ENCODE measurements at regions not wholly inside any gene's neighbourhood (a gene's known extent, or its start where the extent isn't known, plus 50 kb on each side); places are given as distances from the start of the nearest gene placed in this dataset.

DNA sequence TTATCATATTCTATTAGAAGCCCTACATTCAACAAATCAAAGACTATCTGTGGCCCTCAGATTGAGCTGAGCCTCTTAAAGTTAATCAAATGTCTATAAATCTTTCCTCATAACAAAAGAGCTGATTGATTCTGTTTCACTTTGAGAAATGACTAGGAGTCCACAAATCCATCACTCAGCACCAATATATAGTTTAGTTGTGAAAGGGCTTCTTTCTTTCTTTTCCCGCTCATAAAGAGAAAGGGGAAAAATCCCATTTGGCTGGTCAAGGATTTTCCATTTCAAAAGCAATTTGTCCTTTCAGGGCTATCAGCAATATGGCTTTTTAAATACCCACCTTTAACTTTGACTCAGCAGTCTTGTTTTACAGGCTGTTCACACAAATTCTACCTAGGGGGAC lies 408.5 kb upstream of the PCDH20 start:
- H3K4me3 ChIP-seq (ENCODE audit: low read length) = no peak overlapping the region
- no peaks in the 10 kb centered on the region for H3K9me3 ChIP-seq (ENCODE audit: control insufficient read depth, low read depth, low read length)
- WGBS (ENCODE audit: insufficient coverage, low lambda C conversion rate) = 100% methylated on average over 1 of the region's 1 CpG
- no peaks in the 10 kb centered on the region for H3K36me3 ChIP-seq (ENCODE audit: control insufficient read depth, insufficient read depth, low read length)
- H3K4me1 ChIP-seq (ENCODE audit: control insufficient read depth, insufficient read depth, low read length) = no peaks in the 10 kb centered on the region
- no peak for DNase-seq
- no peaks in the 10 kb centered on the region for H3K27me3 ChIP-seq (ENCODE audit: control insufficient read depth, insufficient read depth, low read length)
- no peak overlapping the region for H3K27ac ChIP-seq (ENCODE audit: low read length)

DNA sequence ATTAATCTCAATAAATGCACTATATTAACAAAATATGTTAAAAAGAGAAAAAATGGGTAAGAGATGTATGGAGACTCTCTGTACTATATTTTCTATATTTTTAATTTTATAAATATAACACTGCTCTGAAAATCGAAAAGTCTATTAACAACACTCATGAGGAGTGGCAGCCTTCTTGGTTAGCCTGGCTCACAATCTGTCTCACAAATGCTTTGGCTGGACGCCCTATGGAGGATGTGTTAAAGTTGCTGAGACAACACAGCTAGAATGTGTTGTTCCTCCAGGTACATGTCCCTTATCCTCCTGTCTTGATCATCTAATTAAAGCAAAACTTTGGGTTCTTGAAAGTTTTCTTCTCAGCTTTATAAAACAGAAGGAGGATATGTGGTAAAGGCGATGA lies 396.6 kb upstream of the PCDH20 start:
- no peak for DNase-seq
- no peak overlapping the region for H3K4me3 ChIP-seq (ENCODE audit: low read length)
- no peaks in the 10 kb centered on the region for H3K9me3 ChIP-seq (ENCODE audit: control insufficient read depth, low read depth, low read length)
- 100% methylated on average over 1 of the region's 3 CpGs for WGBS (ENCODE audit: insufficient coverage, low lambda C conversion rate)
- H3K36me3 ChIP-seq (ENCODE audit: control insufficient read depth, insufficient read depth, low read length) = no peaks in the 10 kb centered on the region
- H3K4me1 ChIP-seq (ENCODE audit: control insufficient read depth, insufficient read depth, low read length) = no peaks in the 10 kb centered on the region
- H3K27me3 ChIP-seq (ENCODE audit: control insufficient read depth, insufficient read depth, low read length) = no peaks in the 10 kb centered on the region
- no peak overlapping the region for H3K27ac ChIP-seq (ENCODE audit: low read length)

DNA sequence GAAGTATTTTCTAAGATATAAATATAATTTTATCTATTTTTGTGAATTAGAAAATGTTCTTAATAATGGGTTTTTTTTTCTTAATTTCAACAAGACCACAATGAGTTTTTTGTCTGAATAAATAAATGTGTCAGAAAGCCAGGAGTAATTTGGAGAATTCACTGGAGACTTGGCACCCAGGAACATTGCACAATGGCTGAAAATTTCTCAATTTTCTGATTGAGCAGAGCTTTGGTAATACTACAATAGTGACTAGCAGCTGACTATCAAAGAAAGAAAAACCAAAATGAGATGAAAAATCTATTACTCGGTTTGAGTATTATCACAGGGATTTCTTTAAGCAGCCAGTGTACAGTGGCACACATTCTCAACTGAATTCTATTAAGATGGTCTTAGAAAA lies 394.4 kb upstream of the PCDH20 start:
- Histone ChIP-seq H3K27me3 (ENCODE audit: control insufficient read depth, insufficient read depth, low read length) (no peaks in the 10 kb centered on the region), H3K9me3 (ENCODE audit: control insufficient read depth, low read depth, low read length) (no peaks in the 10 kb centered on the region), H3K27ac (ENCODE audit: low read length) (no peak overlapping the region), H3K4me1 (ENCODE audit: control insufficient read depth, insufficient read depth, low read length) (no peaks in the 10 kb centered on the region), H3K36me3 (ENCODE audit: control insufficient read depth, insufficient read depth, low read length) (no peaks in the 10 kb centered on the region), H3K4me3 (ENCODE audit: low read length) (no peak overlapping the region)
- no CpG with 5 or more reads among the region's 1 CpG for WGBS (ENCODE audit: insufficient coverage, low lambda C conversion rate)
- DNase-seq = no peak

DNA sequence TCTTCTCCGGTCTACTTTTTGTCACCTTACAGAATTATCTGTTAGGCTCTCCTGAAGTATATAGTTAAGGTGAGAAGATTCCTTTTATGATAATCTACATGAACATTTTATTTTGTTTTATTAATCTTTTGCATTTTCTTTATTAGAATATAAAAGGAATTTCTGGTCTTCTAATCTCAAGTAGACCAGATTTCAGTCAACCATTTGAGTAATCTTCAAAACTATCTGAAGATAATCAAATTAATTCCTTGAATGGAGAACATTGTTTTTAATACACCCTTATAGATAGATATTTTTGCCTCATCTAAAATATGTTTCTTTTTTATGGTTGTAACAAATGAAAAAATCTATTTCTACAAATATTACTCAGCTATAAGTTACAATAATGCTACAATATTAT lies 381.7 kb upstream of the PCDH20 start:
- no peak overlapping the region for H3K4me3 ChIP-seq (ENCODE audit: low read length)
- DNase-seq = no peak
- no peaks in the 10 kb centered on the region for H3K4me1 ChIP-seq (ENCODE audit: control insufficient read depth, insufficient read depth, low read length)
- H3K27me3 ChIP-seq (ENCODE audit: control insufficient read depth, insufficient read depth, low read length) = no peaks in the 10 kb centered on the region
- H3K9me3 ChIP-seq (ENCODE audit: control insufficient read depth, low read depth, low read length) = no peaks in the 10 kb centered on the region
- H3K36me3 ChIP-seq (ENCODE audit: control insufficient read depth, insufficient read depth, low read length) = no peaks in the 10 kb centered on the region
- no peak overlapping the region for H3K27ac ChIP-seq (ENCODE audit: low read length)
- WGBS (ENCODE audit: insufficient coverage, low lambda C conversion rate) = 80% methylated on average over 1 of the region's 1 CpG

DNA sequence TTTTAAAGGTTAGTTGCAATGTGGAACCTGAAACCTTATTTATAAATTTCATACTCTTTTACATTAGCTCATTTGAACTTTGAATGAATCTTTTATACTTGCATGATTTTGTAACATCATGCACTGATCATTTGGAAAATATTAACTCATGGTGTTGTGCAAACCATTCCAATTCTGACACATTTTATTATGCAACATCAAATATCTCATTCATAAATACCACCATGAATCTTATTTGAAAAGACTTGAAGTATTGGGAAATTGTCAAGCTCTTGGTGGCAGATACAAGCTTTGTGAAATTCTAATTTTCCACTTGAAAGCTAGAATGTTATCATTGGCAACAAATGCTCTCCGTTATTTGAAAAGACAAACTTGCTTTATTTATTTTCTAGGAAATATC lies 379.9 kb upstream of the PCDH20 start:
- H3K9me3 ChIP-seq (ENCODE audit: control insufficient read depth, low read depth, low read length) = no peaks in the 10 kb centered on the region
- no peaks in the 10 kb centered on the region for H3K27me3 ChIP-seq (ENCODE audit: control insufficient read depth, insufficient read depth, low read length)
- DNase-seq = peak; percentile 12 to 53
- no peak overlapping the region for H3K27ac ChIP-seq (ENCODE audit: low read length)
- 75% methylated on average over 1 of the region's 1 CpG for WGBS (ENCODE audit: insufficient coverage, low lambda C conversion rate)
- H3K4me1 ChIP-seq (ENCODE audit: control insufficient read depth, insufficient read depth, low read length) = no peaks in the 10 kb centered on the region
- no peaks in the 10 kb centered on the region for H3K36me3 ChIP-seq (ENCODE audit: control insufficient read depth, insufficient read depth, low read length)
- no peak overlapping the region for H3K4me3 ChIP-seq (ENCODE audit: low read length)

DNA sequence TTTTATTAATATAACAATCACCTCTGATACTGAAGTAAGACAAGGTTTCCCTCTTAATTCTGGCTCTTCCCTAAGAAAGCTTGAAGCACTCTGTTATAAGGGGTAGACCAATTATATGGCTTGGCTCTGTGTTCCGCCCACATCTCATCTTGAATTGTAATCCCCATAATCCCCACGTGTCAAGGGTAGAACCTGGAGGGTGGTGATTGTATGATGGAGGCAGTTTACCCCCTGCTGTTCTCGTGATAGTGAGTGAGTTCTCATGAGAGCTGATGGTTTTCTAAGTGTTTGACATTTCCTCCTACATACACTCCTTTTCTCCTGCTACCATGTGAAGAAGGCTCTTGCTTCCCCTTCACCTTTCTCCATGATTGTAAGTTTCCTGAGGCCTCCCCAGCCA lies 363.8 kb upstream of the PCDH20 start:
- Histone ChIP-seq H3K4me3 (ENCODE audit: low read length) (no peak overlapping the region), H3K27me3 (ENCODE audit: control insufficient read depth, insufficient read depth, low read length) (no peaks in the 10 kb centered on the region), H3K36me3 (ENCODE audit: control insufficient read depth, insufficient read depth, low read length) (no peaks in the 10 kb centered on the region), H3K4me1 (ENCODE audit: control insufficient read depth, insufficient read depth, low read length) (peaks cover 4% of the 10 kb centered on the region), H3K9me3 (ENCODE audit: control insufficient read depth, low read depth, low read length) (no peaks in the 10 kb centered on the region), H3K27ac (ENCODE audit: low read length) (no peak overlapping the region)
- no peak for DNase-seq
- WGBS (ENCODE audit: insufficient coverage, low lambda C conversion rate) = no CpG with 5 or more reads among the region's 3 CpGs

DNA sequence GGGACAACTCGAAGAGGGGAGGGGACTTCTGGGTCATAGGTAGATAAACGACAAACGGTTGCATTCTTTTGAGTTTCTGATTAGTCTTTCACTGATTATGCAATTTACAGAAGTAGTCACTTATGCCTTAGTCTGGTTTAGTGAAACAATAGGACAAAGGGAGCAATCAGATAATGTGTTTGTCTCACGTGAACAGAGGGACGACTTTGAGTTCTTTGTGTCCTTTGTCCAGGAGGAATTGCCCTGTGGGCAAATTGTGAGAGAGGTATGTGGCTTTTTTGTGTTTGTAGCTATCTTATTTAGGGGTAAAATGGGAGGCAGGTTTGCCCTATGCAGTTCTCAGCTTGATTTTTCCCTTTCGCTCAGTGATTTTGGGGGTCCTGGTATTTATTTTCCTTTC lies 362.9 kb upstream of the PCDH20 start:
- peaks cover 8% of the 10 kb centered on the region for H3K4me1 ChIP-seq (ENCODE audit: control insufficient read depth, insufficient read depth, low read length)
- WGBS (ENCODE audit: insufficient coverage, low lambda C conversion rate) = 100% methylated on average over 1 of the region's 6 CpGs
- DNase-seq = no peak
- H3K4me3 ChIP-seq (ENCODE audit: low read length) = no peak overlapping the region
- no peak overlapping the region for H3K27ac ChIP-seq (ENCODE audit: low read length)
- H3K9me3 ChIP-seq (ENCODE audit: control insufficient read depth, low read depth, low read length) = no peaks in the 10 kb centered on the region
- H3K27me3 ChIP-seq (ENCODE audit: control insufficient read depth, insufficient read depth, low read length) = no peaks in the 10 kb centered on the region
- no peaks in the 10 kb centered on the region for H3K36me3 ChIP-seq (ENCODE audit: control insufficient read depth, insufficient read depth, low read length)

DNA sequence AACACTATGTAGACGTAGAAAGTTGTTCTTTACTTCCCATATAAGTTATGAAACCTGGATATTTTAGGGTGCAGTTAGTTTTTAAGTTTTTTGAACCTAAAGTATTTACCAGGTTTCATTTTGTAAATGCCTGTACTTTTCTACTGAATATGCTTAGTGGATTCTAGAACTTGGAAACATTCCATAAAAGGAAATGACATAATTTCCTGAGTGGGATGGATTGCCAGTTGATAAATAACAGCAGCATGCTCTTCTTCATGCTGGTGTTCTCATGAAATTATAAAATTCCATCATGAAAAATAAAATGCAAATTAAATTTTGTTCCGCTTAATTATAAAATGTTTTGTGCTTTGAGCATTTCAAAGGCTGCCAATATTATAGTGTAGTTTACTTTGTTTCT lies 362.2 kb upstream of the PCDH20 start:
- Histone ChIP-seq H3K27ac (ENCODE audit: low read length) (no peak overlapping the region), H3K27me3 (ENCODE audit: control insufficient read depth, insufficient read depth, low read length) (no peaks in the 10 kb centered on the region), H3K9me3 (ENCODE audit: control insufficient read depth, low read depth, low read length) (no peaks in the 10 kb centered on the region), H3K36me3 (ENCODE audit: control insufficient read depth, insufficient read depth, low read length) (no peaks in the 10 kb centered on the region), H3K4me3 (ENCODE audit: low read length) (no peak overlapping the region), H3K4me1 (ENCODE audit: control insufficient read depth, insufficient read depth, low read length) (peaks cover 7% of the 10 kb centered on the region)
- DNase-seq = no peak
- 100% methylated on average over 2 of the region's 2 CpGs for WGBS (ENCODE audit: insufficient coverage, low lambda C conversion rate)

DNA sequence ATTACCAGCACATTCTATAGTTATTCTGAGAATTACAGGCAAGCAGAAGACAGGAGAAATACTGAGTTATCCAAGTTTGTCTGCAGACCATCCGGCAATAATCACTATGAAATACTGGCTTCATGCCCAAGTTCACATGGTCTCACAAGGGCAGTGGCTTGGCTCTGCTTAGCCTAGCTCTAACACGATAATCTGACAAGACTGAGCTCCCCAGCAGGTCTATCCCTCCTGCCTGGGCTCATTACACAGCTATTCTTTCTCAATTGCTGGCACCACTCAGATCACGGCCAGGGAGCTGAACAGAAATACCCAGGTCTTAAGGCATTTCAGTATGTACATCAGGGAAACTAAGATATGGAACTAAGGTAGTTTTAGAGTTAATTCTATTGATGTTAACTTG lies 361.6 kb upstream of the PCDH20 start:
- peaks cover 5% of the 10 kb centered on the region for H3K4me1 ChIP-seq (ENCODE audit: control insufficient read depth, insufficient read depth, low read length)
- DNase-seq = peak; percentile 1 to 8
- no CpG with 5 or more reads among the region's 3 CpGs for WGBS (ENCODE audit: insufficient coverage, low lambda C conversion rate)

DNA sequence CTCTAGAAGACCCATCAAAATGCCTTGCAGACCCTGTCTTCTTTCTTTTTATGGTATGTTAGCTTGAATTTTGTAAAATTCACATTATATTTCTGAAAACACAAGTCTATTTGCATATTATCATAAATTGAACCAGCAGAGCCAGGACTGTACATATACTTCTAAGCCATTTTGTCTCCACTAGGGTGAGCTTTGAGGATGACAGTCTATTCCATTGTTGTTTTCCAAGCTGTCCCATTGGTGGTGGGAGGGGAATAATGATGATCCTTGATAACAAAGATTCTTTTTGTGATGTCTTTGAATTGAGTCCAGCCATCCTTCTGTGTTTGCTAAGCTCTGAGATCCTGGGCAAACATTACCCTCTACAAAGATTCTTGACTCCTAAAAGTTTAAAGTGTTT lies 359.3 kb upstream of the PCDH20 start:
- H3K4me3 ChIP-seq (ENCODE audit: low read length) = no peak overlapping the region
- no peaks in the 10 kb centered on the region for H3K27me3 ChIP-seq (ENCODE audit: control insufficient read depth, insufficient read depth, low read length)
- H3K4me1 ChIP-seq (ENCODE audit: control insufficient read depth, insufficient read depth, low read length) = peaks cover 5% of the 10 kb centered on the region
- no peak overlapping the region for H3K27ac ChIP-seq (ENCODE audit: low read length)
- no peaks in the 10 kb centered on the region for H3K9me3 ChIP-seq (ENCODE audit: control insufficient read depth, low read depth, low read length)
- H3K36me3 ChIP-seq (ENCODE audit: control insufficient read depth, insufficient read depth, low read length) = no peaks in the 10 kb centered on the region
- no peak for DNase-seq

More for the DNA sequence above, 361.6 kb upstream of the PCDH20 start:
- no peaks in the 10 kb centered on the region for H3K27me3 ChIP-seq (ENCODE audit: control insufficient read depth, insufficient read depth, low read length)
- H3K36me3 ChIP-seq (ENCODE audit: control insufficient read depth, insufficient read depth, low read length) = no peaks in the 10 kb centered on the region
- no peaks in the 10 kb centered on the region for H3K9me3 ChIP-seq (ENCODE audit: control insufficient read depth, low read depth, low read length)
- no peak overlapping the region for H3K27ac ChIP-seq (ENCODE audit: low read length)
- no peak overlapping the region for H3K4me3 ChIP-seq (ENCODE audit: low read length)

DNA sequence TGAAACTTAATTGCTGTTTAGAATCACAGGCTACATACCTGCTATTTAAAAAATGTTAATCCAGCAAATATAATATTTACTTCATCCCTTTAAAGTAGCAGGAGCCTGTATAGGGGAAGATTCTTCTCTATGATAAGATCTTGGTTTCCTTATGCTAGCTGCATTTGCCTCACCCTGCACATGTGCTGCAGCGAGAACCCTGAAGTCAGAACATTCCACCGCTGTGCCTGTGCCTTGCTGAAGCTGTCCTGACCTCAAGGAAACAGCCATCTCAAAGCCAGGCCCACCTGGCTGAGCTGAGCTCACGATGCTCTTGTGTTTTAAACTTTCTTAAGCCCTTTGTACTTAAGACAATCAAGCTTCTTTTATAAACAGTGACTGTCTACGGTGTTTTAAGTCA lies 355.0 kb upstream of the PCDH20 start:
- Histone ChIP-seq H3K36me3 (ENCODE audit: control insufficient read depth, insufficient read depth, low read length) (no peaks in the 10 kb centered on the region), H3K27me3 (ENCODE audit: control insufficient read depth, insufficient read depth, low read length) (no peaks in the 10 kb centered on the region), H3K27ac (ENCODE audit: low read length) (no peak overlapping the region), H3K4me1 (ENCODE audit: control insufficient read depth, insufficient read depth, low read length) (peaks cover 5% of the 10 kb centered on the region), H3K9me3 (ENCODE audit: control insufficient read depth, low read depth, low read length) (peaks cover 6% of the 10 kb centered on the region), H3K4me3 (ENCODE audit: low read length) (no peak overlapping the region)
- DNase-seq = no peak
- 17% methylated on average over 1 of the region's 4 CpGs for WGBS (ENCODE audit: insufficient coverage, low lambda C conversion rate)
